Activated CD4-positive, alpha-beta T cell treated with anti-CD3 and anti-CD28 coated beads, Interleukin-2, amount 50 U/mL, for 16 hours (primary cell): ENCODE measurements at regions not wholly inside any gene's neighbourhood (a gene's known extent, or its start where the extent isn't known, plus 50 kb on each side); places are given as distances from the start of the nearest gene placed in this dataset.

ENCODE experiments used
- DNase-seq: peaks from one replicate; pipeline ENCODE4 v3.0.0-alpha.2; 2020

DNA sequence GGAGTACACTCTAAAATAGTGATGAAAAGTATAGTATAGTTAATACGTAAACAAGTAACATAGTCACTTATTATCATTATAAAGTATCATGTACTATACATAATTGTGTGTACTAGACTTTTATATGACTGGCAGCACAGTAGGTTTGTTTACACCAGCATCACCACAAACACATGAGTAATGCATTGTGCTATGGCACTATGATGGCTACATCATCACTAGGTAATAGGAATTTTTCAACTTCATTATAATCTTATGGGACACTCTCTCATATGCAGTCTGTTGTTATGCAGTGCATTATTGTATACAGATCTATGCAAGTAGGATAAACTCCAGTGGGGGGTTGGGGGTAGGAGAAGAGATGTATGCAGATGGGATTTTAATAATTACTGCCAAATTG lies 52.7 kb upstream of the ELL2 start:
- no peak for DNase-seq

DNA sequence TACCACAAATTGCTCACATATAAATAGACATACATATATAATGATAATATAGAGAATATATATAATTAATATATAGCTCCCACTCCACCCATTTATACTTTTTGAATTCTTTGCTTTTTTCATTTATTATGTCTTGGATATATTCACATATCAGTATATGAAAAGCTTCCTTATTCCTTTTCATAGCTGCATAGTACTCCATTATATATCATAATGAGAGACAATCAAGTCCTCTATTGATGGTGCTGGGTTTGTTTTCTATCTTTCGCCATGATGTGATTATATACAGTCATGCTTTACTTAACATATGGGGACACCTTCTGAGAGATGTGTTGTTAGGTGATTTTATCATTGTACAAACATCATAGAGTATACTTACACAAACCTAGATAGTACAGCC lies 51.6 kb upstream of the ELL2 start:
- no peak for DNase-seq

DNA sequence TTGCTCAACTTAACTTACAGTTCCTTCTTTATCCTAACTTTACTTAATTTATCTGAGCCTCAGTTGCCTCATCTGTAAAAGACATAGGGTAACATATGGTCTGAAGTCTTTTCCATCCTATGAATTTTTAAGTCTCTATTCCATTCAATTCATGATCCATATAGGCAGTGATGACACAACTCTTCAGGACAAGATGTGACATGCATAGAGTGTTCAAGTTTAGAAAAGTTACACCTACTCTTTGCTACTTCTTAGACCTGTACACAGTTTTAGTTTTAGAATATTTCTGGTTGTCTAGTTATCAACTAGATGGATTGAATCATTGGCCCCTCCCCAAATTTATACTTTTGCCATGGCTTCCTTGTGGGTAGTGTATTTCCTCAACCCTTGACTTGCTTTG lies 50.7 kb upstream of the ELL2 start:
- no peak for DNase-seq
